ENCODE measurements at regions not wholly inside any gene's neighbourhood (a gene's known extent, or its start where the extent isn't known, plus 50 kb on each side); places are given as distances from the start of the nearest gene placed in this dataset.

GRCh38 chr1:5718831-5719632 lies 273.2 kb downstream of the NPHP4 start:
- TF ChIP-seq GABPB1 (CRISPR knock-in tag; IDR thresholded peaks at IDR 0.05) (no peak), ZNF396 (CRISPR knock-in tag; IDR thresholded peaks at IDR 0.05; ENCODE audit: borderline replicate concordance) (no peak), IRF2 (CRISPR knock-in tag; IDR thresholded peaks at IDR 0.05; ENCODE audit: borderline replicate concordance, low read depth) (no peak), HMGA2 (CRISPR knock-in tag; IDR thresholded peaks at IDR 0.05) (no peak), TP53 (CRISPR knock-in tag; IDR thresholded peaks at IDR 0.05) (no peak), CTCF (IDR thresholded peaks at IDR 0.05) (no peak)

Data from WTC11 (cell line).